Osteoblast (primary cell): ENCODE measurements at regions not wholly inside any gene's neighbourhood (a gene's known extent, or its start where the extent isn't known, plus 50 kb on each side); places are given as distances from the start of the nearest gene placed in this dataset.

Experiments used
- DNase-seq: peaks from one replicate; pipeline ENCODE4 v3.0.0; 2011; ENCODE audit warnings: low spot score, mixed read lengths; ENCODE audit not compliant: insufficient read length; ENCODE audit errors: missing footprints
- H2AFZ ChIP-seq: 2 replicates; pipeline ENCODE4 v1.6.0; 2011; ENCODE audit warnings: mild to moderate bottlenecking, low read length
- H3K27ac ChIP-seq: 2 replicates; pipeline ENCODE4 v1.5.1; 2011; ENCODE audit warnings: mild to moderate bottlenecking, low read depth, low read length, moderate library complexity
- H3K27me3 ChIP-seq: 2 replicates; pipeline ENCODE4 v1.6.0; 2012; ENCODE audit warnings: mild to moderate bottlenecking, control low read depth, inconsistent platforms, low read length, moderate library complexity; ENCODE audit not compliant: insufficient read depth
- H3K36me3 ChIP-seq: 2 replicates; pipeline ENCODE4 v1.5.1; 2011; ENCODE audit warnings: mild to moderate bottlenecking, low read length, control low read depth, moderate library complexity; ENCODE audit not compliant: insufficient read depth
- H3K4me1 ChIP-seq: 2 replicates; pipeline ENCODE4 v1.5.1; 2011; ENCODE audit warnings: mild to moderate bottlenecking, low read length, control low read depth, moderate library complexity; ENCODE audit not compliant: insufficient read depth
- H3K4me2 ChIP-seq: 2 replicates; pipeline ENCODE4 v1.6.0; 2011; ENCODE audit warnings: mild to moderate bottlenecking, low read length; ENCODE audit not compliant: insufficient read depth
- H3K4me3 ChIP-seq: fragments of 200-600 bp; sonication (generic); 3 replicates; pipeline ENCODE4 v1.5.1; 2012; ENCODE audit warnings: mild to moderate bottlenecking, low read length, inconsistent platforms; ENCODE audit not compliant: insufficient read depth
- H3K79me2 ChIP-seq: 2 replicates; pipeline ENCODE4 v1.6.0; 2012; ENCODE audit warnings: mild to moderate bottlenecking, low read length, control low read depth, inconsistent platforms; ENCODE audit not compliant: insufficient read depth
- H3K9me3 ChIP-seq: 2 replicates; pipeline ENCODE4 v1.5.1; 2011; ENCODE audit warnings: low read depth, low read length, control low read depth
- H4K20me1 ChIP-seq: 2 replicates; pipeline ENCODE4 v1.6.0; 2012; ENCODE audit warnings: mild to moderate bottlenecking, low read length, control low read depth; ENCODE audit not compliant: insufficient read depth
- CTCF ChIP-seq: IDR thresholded peaks from 2 replicates; pipeline ENCODE4 v1.5.1; 2011; ENCODE audit warnings: mild to moderate bottlenecking, low read depth, low read length, moderate library complexity; ENCODE audit errors: extremely low read depth

DNA sequence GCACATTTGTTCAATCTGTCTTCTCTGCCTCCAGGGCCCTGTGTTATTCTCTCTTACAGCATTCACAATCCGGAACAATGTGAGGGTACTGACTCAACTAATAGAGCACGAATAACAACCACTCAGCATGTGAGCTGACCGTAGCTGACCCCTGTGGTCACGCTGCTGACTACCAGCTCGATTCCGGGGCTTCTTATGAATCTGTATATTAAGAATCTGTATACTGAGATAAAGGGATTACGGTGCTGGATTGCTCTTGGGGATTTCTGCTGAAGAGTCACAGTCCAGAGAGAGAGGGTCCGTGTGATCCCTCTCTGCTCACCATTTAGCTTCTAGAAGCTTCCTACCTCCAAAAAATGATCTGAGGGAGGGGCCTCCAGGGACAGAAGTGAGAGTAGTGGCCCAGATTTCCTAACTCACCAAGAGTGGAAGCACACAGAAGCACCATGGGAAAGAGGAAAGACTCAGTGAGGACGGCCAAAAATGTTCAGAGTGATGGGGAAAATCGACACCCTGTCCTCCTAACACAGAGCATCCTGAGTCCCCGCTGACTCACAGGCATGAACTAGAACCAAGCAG lies 156.2 kb downstream of the THBS2 start:
- peak overlapping the region; percentile 98 for H3K27ac ChIP-seq
- H3K4me3 ChIP-seq = no peak overlapping the region
- H2AFZ ChIP-seq = no peak overlapping the region
- H3K4me1 ChIP-seq = peaks cover 44% of the 10 kb centered on the region
- H3K4me2 ChIP-seq = peak overlapping the region; percentile 63
- no peaks in the 10 kb centered on the region for H3K27me3 ChIP-seq
- H3K79me2 ChIP-seq = no peaks in the 10 kb centered on the region
- no peaks in the 10 kb centered on the region for H4K20me1 ChIP-seq
- no peaks in the 10 kb centered on the region for H3K9me3 ChIP-seq
- no peaks in the 10 kb centered on the region for H3K36me3 ChIP-seq
- peak; percentile 97 for DNase-seq
- TF ChIP-seq CTCF = no peak

DNA sequence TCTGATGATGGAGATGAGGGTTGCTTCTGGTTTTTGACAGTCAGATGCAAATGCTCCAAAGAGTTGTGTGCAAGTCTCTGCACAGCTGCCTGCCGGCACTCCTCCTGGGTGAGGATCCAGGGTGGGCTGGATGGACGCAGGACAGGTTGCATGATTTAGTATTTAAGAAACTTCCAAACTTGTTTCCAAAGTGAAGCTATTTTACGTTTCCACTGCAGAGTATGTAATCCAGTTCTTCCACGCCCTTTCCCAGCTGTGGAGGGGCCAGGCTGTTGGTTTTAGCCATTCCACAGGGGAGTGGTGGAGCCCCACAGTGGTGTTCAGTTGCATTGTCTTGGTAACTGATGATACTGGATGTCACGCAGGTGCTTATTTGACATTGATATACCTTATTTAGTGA lies 157.3 kb downstream of the THBS2 start:
- Histone ChIP-seq H2AFZ (no peak overlapping the region), H3K4me2 (no peak overlapping the region), H3K27ac (peak overlapping the region; percentile 98), H3K4me3 (no peak overlapping the region), H3K9me3 (no peaks in the 10 kb centered on the region), H3K79me2 (no peaks in the 10 kb centered on the region), H3K36me3 (no peaks in the 10 kb centered on the region), H4K20me1 (no peaks in the 10 kb centered on the region), H3K27me3 (no peaks in the 10 kb centered on the region), H3K4me1 (peaks cover 41% of the 10 kb centered on the region)
- DNase-seq = no peak
- TF ChIP-seq CTCF = peak; percentile 14

DNA sequence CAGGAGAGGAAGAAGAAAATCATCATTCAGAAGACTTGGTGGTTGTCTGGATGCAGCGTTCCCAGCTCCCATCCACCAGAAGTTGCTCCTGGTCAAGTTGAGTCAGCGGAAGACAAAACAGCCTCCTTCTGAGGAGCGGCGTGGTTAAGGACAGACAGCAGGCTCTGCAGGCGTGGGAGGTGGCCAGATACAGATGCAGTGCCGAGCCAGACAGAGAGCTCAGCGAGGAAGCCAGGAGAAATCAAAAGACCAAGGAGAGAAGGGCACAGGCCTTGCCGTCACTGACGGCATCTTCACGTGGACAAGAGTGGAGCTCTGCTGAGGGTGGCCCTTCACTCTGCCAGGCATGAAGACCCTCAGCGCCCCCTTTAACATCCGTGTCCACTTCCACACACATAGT lies 158.5 kb downstream of the THBS2 start:
- Histone ChIP-seq H3K27me3 (no peaks in the 10 kb centered on the region), H3K9me3 (peaks cover 6% of the 10 kb centered on the region), H2AFZ (no peak overlapping the region), H3K4me1 (peaks cover 40% of the 10 kb centered on the region), H4K20me1 (no peaks in the 10 kb centered on the region), H3K27ac (no peak overlapping the region), H3K4me3 (no peak overlapping the region), H3K36me3 (no peaks in the 10 kb centered on the region), H3K4me2 (no peak overlapping the region), H3K79me2 (no peaks in the 10 kb centered on the region)
- no peak for DNase-seq
- no peak for TF ChIP-seq CTCF

DNA sequence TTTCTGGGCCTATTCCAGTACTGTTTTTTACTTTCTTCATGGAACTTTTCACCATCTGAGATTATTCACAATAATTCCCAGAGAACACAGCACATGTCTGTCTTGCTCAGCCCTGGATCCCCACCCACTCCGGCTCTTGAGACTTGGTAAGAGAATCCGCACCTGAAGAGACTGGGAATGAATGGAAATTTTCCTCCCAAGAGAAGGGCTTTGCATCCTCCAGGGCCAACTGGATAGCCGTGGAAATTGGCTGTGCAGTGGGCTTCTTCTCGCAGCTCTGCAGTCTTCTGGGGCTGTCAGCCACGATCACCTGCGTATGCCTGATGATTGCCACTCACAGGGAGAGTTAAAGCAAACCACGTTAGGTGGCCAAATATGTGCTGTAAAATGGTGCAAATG lies 159.1 kb downstream of the THBS2 start:
- no peak for DNase-seq
- Histone ChIP-seq H4K20me1 (no peaks in the 10 kb centered on the region), H3K9me3 (peaks cover 6% of the 10 kb centered on the region), H2AFZ (no peak overlapping the region), H3K4me3 (no peak overlapping the region), H3K27ac (no peak overlapping the region), H3K4me1 (peaks cover 35% of the 10 kb centered on the region), H3K27me3 (no peaks in the 10 kb centered on the region), H3K36me3 (no peaks in the 10 kb centered on the region), H3K4me2 (no peak overlapping the region), H3K79me2 (no peaks in the 10 kb centered on the region)
- TF ChIP-seq CTCF = no peak
